Skeletal muscle tissue (tissue), 1 donor: ENCODE measurements at regions not wholly inside any gene's neighbourhood (a gene's known extent, or its start where the extent isn't known, plus 50 kb on each side); places are given as distances from the start of the nearest gene placed in this dataset. TPM values are rescaled to one million over a fixed set of nuclear protein-coding genes. Genes with fewer than 3 reads are reported as not detected.

Experiments used
- small RNA-seq: library from RNA; depleted of rRNA; stranded (forward); fragments of <200 nt; gene quantifications from one replicate; pipeline ENCODE3, GENCODE V24; 2014

Small RNAs in the stretch of these regions (small RNA-seq; reads per million reads assigned to genes)
- gene RNU1-29P = not detected
